ENCODE measurements at regions not wholly inside any gene's neighbourhood (a gene's known extent, or its start where the extent isn't known, plus 50 kb on each side); places are given as distances from the start of the nearest gene placed in this dataset.

GRCh38 chrX:95693365-95693764 lies 991.3 kb upstream of the DIAPH2 start:
- H3K27ac Mint-ChIP-seq (ENCODE audit: unreplicated experiment), result no peak overlapping the region
- no peak for TF ChIP-seq CTCF (IDR thresholded peaks at IDR 0.05)

GRCh38 chrX:95703696-95704095 lies 980.9 kb upstream of the DIAPH2 start:
- H3K4me3 Mint-ChIP-seq (ENCODE audit: unreplicated experiment), result no peak overlapping the region
- TF ChIP-seq CTCF (IDR thresholded peaks at IDR 0.05), result no peak
- H3K36me3 Mint-ChIP-seq (ENCODE audit: low read depth), result no peaks in the 10 kb centered on the region
- DNase-seq (ENCODE audit: low spot score), result no peak
- H3K27ac Mint-ChIP-seq (ENCODE audit: unreplicated experiment), result no peak overlapping the region
- no peaks in the 10 kb centered on the region for H3K27me3 Mint-ChIP-seq (ENCODE audit: low read depth)
- H3K4me1 Mint-ChIP-seq (ENCODE audit: low read depth), result no peaks in the 10 kb centered on the region
- H3K9me3 Mint-ChIP-seq (ENCODE audit: low read depth), result peaks cover 18% of the 10 kb centered on the region

More at GRCh38 chrX:95693365-95693764, 991.3 kb upstream of the DIAPH2 start:
- H3K36me3 Mint-ChIP-seq (ENCODE audit: low read depth), result no peaks in the 10 kb centered on the region
- no peaks in the 10 kb centered on the region for H3K4me1 Mint-ChIP-seq (ENCODE audit: low read depth)
- peaks cover 4% of the 10 kb centered on the region for H3K9me3 Mint-ChIP-seq (ENCODE audit: low read depth)
- H3K4me3 Mint-ChIP-seq (ENCODE audit: unreplicated experiment), result no peak overlapping the region
- no peaks in the 10 kb centered on the region for H3K27me3 Mint-ChIP-seq (ENCODE audit: low read depth)
- no peak for DNase-seq (ENCODE audit: low spot score)

GRCh38 chrX:95716841-95717240 lies 967.8 kb upstream of the DIAPH2 start:
- no peak for DNase-seq (ENCODE audit: low spot score)
- Mint-ChIP-seq H3K36me3 (ENCODE audit: low read depth) (no peaks in the 10 kb centered on the region), H3K4me1 (ENCODE audit: low read depth) (no peaks in the 10 kb centered on the region), H3K27ac (ENCODE audit: unreplicated experiment) (no peak overlapping the region), H3K27me3 (ENCODE audit: low read depth) (no peaks in the 10 kb centered on the region), H3K9me3 (ENCODE audit: low read depth) (peaks cover 6% of the 10 kb centered on the region), H3K4me3 (ENCODE audit: unreplicated experiment) (no peak overlapping the region)
- TF ChIP-seq CTCF (IDR thresholded peaks at IDR 0.05), result no peak

GRCh38 chrX:95718746-95719145 lies 965.9 kb upstream of the DIAPH2 start:
- H3K36me3 Mint-ChIP-seq (ENCODE audit: low read depth), result no peaks in the 10 kb centered on the region
- no peaks in the 10 kb centered on the region for H3K27me3 Mint-ChIP-seq (ENCODE audit: low read depth)
- no peak for TF ChIP-seq CTCF (IDR thresholded peaks at IDR 0.05)
- H3K27ac Mint-ChIP-seq (ENCODE audit: unreplicated experiment), result no peak overlapping the region
- no peaks in the 10 kb centered on the region for H3K4me1 Mint-ChIP-seq (ENCODE audit: low read depth)
- DNase-seq (ENCODE audit: low spot score), result no peak
- peaks cover 6% of the 10 kb centered on the region for H3K9me3 Mint-ChIP-seq (ENCODE audit: low read depth)
- no peak overlapping the region for H3K4me3 Mint-ChIP-seq (ENCODE audit: unreplicated experiment)

GRCh38 chrX:95721011-95721410 lies 963.6 kb upstream of the DIAPH2 start:
- no peak for DNase-seq (ENCODE audit: low spot score)
- Mint-ChIP-seq H3K4me3 (ENCODE audit: unreplicated experiment) (no peak overlapping the region), H3K9me3 (ENCODE audit: low read depth) (no peaks in the 10 kb centered on the region), H3K36me3 (ENCODE audit: low read depth) (no peaks in the 10 kb centered on the region), H3K27ac (ENCODE audit: unreplicated experiment) (no peak overlapping the region), H3K27me3 (ENCODE audit: low read depth) (no peaks in the 10 kb centered on the region), H3K4me1 (ENCODE audit: low read depth) (no peaks in the 10 kb centered on the region)
- TF ChIP-seq CTCF (IDR thresholded peaks at IDR 0.05), result no peak

All from chondrocyte (in vitro differentiated cells).